ENCODE measurements at regions not wholly inside any gene's neighbourhood (a gene's known extent, or its start where the extent isn't known, plus 50 kb on each side); places are given as distances from the start of the nearest gene placed in this dataset.

DNA sequence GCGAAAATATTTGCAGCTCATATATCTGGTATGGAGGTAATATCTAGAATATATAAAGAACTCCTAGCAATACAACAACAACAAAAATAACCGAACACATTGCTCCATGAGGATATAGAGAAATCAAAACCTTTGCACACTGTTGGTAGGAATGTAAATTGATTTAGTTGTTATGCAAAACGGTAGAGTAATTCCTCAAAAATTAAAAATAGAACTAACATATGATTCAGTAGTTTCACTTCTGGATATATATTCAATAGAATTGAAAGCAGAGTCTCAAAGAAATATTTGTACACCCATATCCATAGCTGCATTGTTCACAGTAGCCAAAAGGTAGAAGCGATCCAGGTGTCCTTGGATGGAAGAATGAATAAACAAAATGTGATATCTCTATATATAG, 203.0 kb upstream of the CNKSR2 start:
- WGBS (ENCODE audit: low lambda C conversion rate), result 2% methylated on average over 4 of the region's 4 CpGs
- Histone ChIP-seq H2AFZ (ENCODE audit: low read length) (no peak overlapping the region), H3K9ac (ENCODE audit: insufficient read depth, low read depth, low read length) (no peak overlapping the region), H3K4me1 (ENCODE audit: insufficient read depth, low read length) (no peaks in the 10 kb centered on the region), H3K4me2 (ENCODE audit: low read depth, low read length) (no peak overlapping the region), H3K27ac (ENCODE audit: extremely low read length, insufficient read depth, low read length) (no peak overlapping the region), H3K27me3 (ENCODE audit: control insufficient read depth in 1 of 2, insufficient read depth in 2 of 2, low read length in 2 of 2) (no peaks in the 10 kb centered on the region), H3K36me3 (replicated peaks in 1 of 2; ENCODE audit: control insufficient read depth in 1 of 2, insufficient read depth in 2 of 2, low read length in 2 of 2) (no peaks in the 10 kb centered on the region), H3K79me2 (ENCODE audit: insufficient read depth, low read length) (no peaks in the 10 kb centered on the region), H3K9me3 (ENCODE audit: low read length) (no peaks in the 10 kb centered on the region), H4K20me1 (ENCODE audit: insufficient read depth, low read length) (no peaks in the 10 kb centered on the region), H3K4me3 (replicated peaks in 1 of 3; ENCODE audit: insufficient read depth in 1 of 3, low read depth in 2 of 3, low read length in 3 of 3) (no peak overlapping the region)
- in situ Hi-C loops (cut with HindIII; ENCODE audit: extremely low pct_ligation_motif_present, low pct_unique_long_range_greater_than_20kb), result no loop called here
- intact Hi-C loops (cut with micrococcal nuclease; ENCODE audit: unreplicated experiment), result no loop called here
- no TSS peak for BruUV-seq (replicated peaks)
- no peak for ATAC-seq
- TF ChIP-seq KAT7 (CRISPR knock-in tag; IDR thresholded peaks at IDR 0.05; ENCODE audit: borderline replicate concordance) (no peak), ZNF383 (CRISPR knock-in tag; IDR thresholded peaks at IDR 0.05; ENCODE audit: borderline replicate concordance) (no peak), SMC3 (IDR thresholded peaks at IDR 0.05; ENCODE audit: low read length) (no peak), RELA (CRISPR knock-in tag; IDR thresholded peaks at IDR 0.05) (no peak), SNAPC2 (CRISPR knock-in tag; IDR thresholded peaks at IDR 0.05) (no peak), MYC (CRISPR knock-in tag; IDR thresholded peaks at IDR 0.05; ENCODE audit: borderline replicate concordance) (no peak), STAT5B (CRISPR knock-in tag; IDR thresholded peaks at IDR 0.05) (no peak), MTA3 (CRISPR knock-in tag; IDR thresholded peaks at IDR 0.05) (no peak), PHF20 (CRISPR knock-in tag; IDR thresholded peaks at IDR 0.05) (no peak), SCMH1 (CRISPR knock-in tag; IDR thresholded peaks at IDR 0.05; ENCODE audit: borderline replicate concordance) (no peak), POLR2AphosphoS5 (IDR thresholded peaks at IDR 0.05; ENCODE audit: low read depth, low read length) (no peak)
- TF ChIP-seq, protein P1, sequence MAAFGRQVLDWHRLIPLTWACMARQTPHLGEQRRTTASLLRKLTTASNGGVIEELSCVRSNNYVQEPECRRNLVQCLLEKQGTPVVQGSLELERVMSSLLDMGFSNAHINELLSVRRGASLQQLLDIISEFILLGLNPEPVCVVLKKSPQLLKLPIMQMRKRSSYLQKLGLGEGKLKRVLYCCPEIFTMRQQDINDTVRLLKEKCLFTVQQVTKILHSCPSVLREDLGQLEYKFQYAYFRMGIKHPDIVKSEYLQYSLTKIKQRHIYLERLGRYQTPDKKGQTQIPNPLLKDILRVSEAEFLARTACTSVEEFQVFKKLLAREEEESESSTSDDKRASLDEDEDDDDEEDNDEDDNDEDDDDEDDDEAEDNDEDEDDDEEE (CRISPR knock-in tag; IDR thresholded peaks at IDR 0.05), result no peak
- TF ChIP-seq, protein P2, sequence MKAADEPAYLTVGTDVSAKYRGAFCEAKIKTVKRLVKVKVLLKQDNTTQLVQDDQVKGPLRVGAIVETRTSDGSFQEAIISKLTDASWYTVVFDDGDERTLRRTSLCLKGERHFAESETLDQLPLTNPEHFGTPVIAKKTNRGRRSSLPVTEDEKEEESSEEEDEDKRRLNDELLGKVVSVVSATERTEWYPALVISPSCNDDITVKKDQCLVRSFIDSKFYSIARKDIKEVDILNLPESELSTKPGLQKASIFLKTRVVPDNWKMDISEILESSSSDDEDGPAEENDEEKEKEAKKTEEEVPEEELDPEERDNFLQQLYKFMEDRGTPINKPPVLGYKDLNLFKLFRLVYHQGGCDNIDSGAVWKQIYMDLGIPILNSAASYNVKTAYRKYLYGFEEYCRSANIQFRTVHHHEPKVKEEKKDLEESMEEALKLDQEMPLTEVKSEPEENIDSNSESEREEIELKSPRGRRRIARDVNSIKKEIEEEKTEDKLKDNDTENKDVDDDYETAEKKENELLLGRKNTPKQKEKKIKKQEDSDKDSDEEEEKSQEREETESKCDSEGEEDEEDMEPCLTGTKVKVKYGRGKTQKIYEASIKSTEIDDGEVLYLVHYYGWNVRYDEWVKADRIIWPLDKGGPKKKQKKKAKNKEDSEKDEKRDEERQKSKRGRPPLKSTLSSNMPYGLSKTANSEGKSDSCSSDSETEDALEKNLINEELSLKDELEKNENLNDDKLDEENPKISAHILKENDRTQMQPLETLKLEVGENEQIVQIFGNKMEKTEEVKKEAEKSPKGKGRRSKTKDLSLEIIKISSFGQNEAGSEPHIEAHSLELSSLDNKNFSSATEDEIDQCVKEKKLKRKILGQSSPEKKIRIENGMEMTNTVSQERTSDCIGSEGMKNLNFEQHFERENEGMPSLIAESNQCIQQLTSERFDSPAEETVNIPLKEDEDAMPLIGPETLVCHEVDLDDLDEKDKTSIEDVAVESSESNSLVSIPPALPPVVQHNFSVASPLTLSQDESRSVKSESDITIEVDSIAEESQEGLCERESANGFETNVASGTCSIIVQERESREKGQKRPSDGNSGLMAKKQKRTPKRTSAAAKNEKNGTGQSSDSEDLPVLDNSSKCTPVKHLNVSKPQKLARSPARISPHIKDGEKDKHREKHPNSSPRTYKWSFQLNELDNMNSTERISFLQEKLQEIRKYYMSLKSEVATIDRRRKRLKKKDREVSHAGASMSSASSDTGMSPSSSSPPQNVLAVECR (CRISPR knock-in tag; IDR thresholded peaks at IDR 0.05; ENCODE audit: borderline replicate concordance), result no peak
- FAIRE-seq, result no peak
- ChIA-PET CTCF (ENCODE audit: low intra/inter-chr PET ratio, low total read pairs) (no interaction called here), POLR2A (no interaction called here)
- DNase-seq (ENCODE audit: low spot score), result no peak

All from HepG2 (cell line).